Keratinocyte (primary cell): ENCODE measurements at regions not wholly inside any gene's neighbourhood (a gene's known extent, or its start where the extent isn't known, plus 50 kb on each side); places are given as distances from the start of the nearest gene placed in this dataset.

Source experiments
- DNase-seq: peaks from one replicate; pipeline ENCODE4 v3.0.0-alpha.2; 2011; ENCODE audit warnings: low read depth, missing footprints, low spot score
- FAIRE-seq: peaks from 2 replicates; lab custom pipeline; 2011; peaks lifted over from hg19 to GRCh38; lab: Jason Lieb, UNC
- H2AFZ ChIP-seq: 2 replicates; pipeline ENCODE4 v1.6.0; 2012; ENCODE audit warnings: low read length, control low read depth, inconsistent platforms; ENCODE audit not compliant: control insufficient read depth
- H3K27ac ChIP-seq: 2 replicates; pipeline ENCODE4 v1.5.1; 2011; ENCODE audit warnings: low read length; ENCODE audit not compliant: control insufficient read depth, insufficient read depth
- H3K27me3 ChIP-seq: 3 replicates; pipeline ENCODE4 v1.6.0; 2011; ENCODE audit warnings: low read length; ENCODE audit not compliant: control insufficient read depth, insufficient read depth; ENCODE audit errors: extremely low read depth
- H3K36me3 ChIP-seq, 2 experiments: 2 replicates in 1 of 2; 3 replicates in 1 of 2; pipeline ENCODE4 v1.5.1; 2011; ENCODE audit warnings: low read length in 2 of 2, mild to moderate bottlenecking in 1 of 2; ENCODE audit not compliant: control insufficient read depth in 2 of 2, insufficient read depth in 2 of 2; ENCODE audit errors: extremely low read depth in 1 of 2
- H3K4me1 ChIP-seq: 3 replicates; pipeline ENCODE4 v1.5.1; 2011; ENCODE audit warnings: low read length; ENCODE audit not compliant: control insufficient read depth, insufficient read depth; ENCODE audit errors: extremely low read depth
- H3K4me2 ChIP-seq: 3 replicates; pipeline ENCODE4 v1.6.0; 2011; ENCODE audit warnings: low read depth, low read length; ENCODE audit not compliant: control insufficient read depth, insufficient read depth; ENCODE audit errors: extremely low read depth
- H3K4me3 ChIP-seq, 3 experiments: fragments of 200-600 bp in 1 of 3; sonication (generic) in 1 of 3; 2 replicates in 2 of 3; 3 replicates in 1 of 3; pipeline ENCODE4 v1.5.1; 2011 to 2016; ENCODE audit warnings: low read length in 3 of 3, mild to moderate bottlenecking in 3 of 3, control low read depth in 2 of 3, inconsistent platforms in 1 of 3, low read depth in 1 of 3, mixed read lengths in 1 of 3, mixed run types in 1 of 3, moderate library complexity in 1 of 3; ENCODE audit not compliant: control insufficient read depth in 2 of 3, insufficient read depth in 2 of 3; ENCODE audit errors: extremely low read depth in 1 of 3
- H3K79me2 ChIP-seq: 2 replicates; pipeline ENCODE4 v1.6.0; 2012; ENCODE audit warnings: low read length; ENCODE audit not compliant: control insufficient read depth, insufficient read depth
- H3K9ac ChIP-seq: 3 replicates; pipeline ENCODE4 v1.6.0; 2011; ENCODE audit warnings: low read length; ENCODE audit not compliant: control insufficient read depth, insufficient read depth; ENCODE audit errors: extremely low read depth
- H3K9me1 ChIP-seq: 3 replicates; pipeline ENCODE4 v1.6.0; 2011; ENCODE audit warnings: low read length; ENCODE audit not compliant: control insufficient read depth, insufficient read depth; ENCODE audit errors: extremely low read depth
- H3K9me3 ChIP-seq: 2 replicates; pipeline ENCODE4 v1.5.1; 2012; ENCODE audit warnings: low read depth, low read length; ENCODE audit not compliant: control insufficient read depth
- H4K20me1 ChIP-seq: 3 replicates; pipeline ENCODE4 v1.6.0; 2011; ENCODE audit warnings: low read length; ENCODE audit not compliant: control insufficient read depth, insufficient read depth; ENCODE audit errors: extremely low read depth
- EZH2 ChIP-seq: IDR thresholded peaks from one replicate; pipeline ENCODE4 v1.6.1; 2012; ENCODE audit warnings: inconsistent platforms, mild to moderate bottlenecking, low read length, moderate library complexity
- dilution Hi-C: fragments of 300-500 bp; cut with MboI; formaldehyde crosslinking; loops from one replicate; pipeline ENCODE4 v1.7.0; 2020; ENCODE audit warnings: low sequenced_read_pairs; ENCODE audit not compliant: extremely low pct_ligation_motif_present
- TF ChIP-seq, protein P1 (sequence below), 3 experiments: IDR thresholded peaks in 1 of 3; conservative IDR thresholded peaks in 1 of 3; optimal IDR thresholded peaks in 1 of 3; 2 replicates in 2 of 3; 3 replicates in 1 of 3; pipeline versions ENCODE3 to v1.5.1; 2011; ENCODE audit warnings: low read length in 3 of 3, mild to moderate bottlenecking in 3 of 3, moderate library complexity in 2 of 3, control low read depth in 1 of 3, inconsistent platforms in 1 of 3; ENCODE audit not compliant: insufficient read depth in 2 of 3; ENCODE audit errors: extremely low read depth in 1 of 3

DNA sequence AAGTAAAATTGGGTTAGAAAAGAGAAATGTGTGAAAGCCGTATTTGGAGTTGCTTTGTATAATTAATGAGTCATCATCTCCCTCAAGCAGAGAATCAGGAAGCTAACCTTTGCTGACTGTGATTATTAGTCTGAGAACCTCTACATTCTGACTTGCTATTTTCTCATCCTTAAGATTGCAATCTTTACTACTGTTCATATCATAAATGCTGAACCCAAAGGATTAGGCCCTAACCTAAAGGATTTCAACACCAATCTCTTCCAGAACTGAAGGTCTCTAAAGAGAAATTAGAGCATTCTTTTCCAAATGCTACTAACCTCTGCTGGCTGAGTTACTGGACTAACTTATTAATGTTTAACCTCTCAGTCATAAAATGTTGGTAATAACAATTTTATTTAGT, 538.1 kb upstream of the MEF2C start:
- TF ChIP-seq, protein P1, sequence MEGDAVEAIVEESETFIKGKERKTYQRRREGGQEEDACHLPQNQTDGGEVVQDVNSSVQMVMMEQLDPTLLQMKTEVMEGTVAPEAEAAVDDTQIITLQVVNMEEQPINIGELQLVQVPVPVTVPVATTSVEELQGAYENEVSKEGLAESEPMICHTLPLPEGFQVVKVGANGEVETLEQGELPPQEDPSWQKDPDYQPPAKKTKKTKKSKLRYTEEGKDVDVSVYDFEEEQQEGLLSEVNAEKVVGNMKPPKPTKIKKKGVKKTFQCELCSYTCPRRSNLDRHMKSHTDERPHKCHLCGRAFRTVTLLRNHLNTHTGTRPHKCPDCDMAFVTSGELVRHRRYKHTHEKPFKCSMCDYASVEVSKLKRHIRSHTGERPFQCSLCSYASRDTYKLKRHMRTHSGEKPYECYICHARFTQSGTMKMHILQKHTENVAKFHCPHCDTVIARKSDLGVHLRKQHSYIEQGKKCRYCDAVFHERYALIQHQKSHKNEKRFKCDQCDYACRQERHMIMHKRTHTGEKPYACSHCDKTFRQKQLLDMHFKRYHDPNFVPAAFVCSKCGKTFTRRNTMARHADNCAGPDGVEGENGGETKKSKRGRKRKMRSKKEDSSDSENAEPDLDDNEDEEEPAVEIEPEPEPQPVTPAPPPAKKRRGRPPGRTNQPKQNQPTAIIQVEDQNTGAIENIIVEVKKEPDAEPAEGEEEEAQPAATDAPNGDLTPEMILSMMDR (optimal IDR thresholded peaks at IDR 0.05 in 1 of 3, IDR thresholded peaks at IDR 0.05 in 1 of 3, conservative IDR thresholded peaks at IDR 0.05 in 1 of 3; ENCODE audit: extremely low read depth in 1 of 3, insufficient read depth in 2 of 3, low read length in 3 of 3): no peak
- TF ChIP-seq EZH2: no peak
- no peaks in the 10 kb centered on the region for H3K36me3 ChIP-seq
- H3K79me2 ChIP-seq: no peaks in the 10 kb centered on the region
- H4K20me1 ChIP-seq: no peaks in the 10 kb centered on the region
- H3K27me3 ChIP-seq: no peaks in the 10 kb centered on the region
- no peak for DNase-seq
- FAIRE-seq: no peak
- dilution Hi-C loops: no loop called here
- no peaks in the 10 kb centered on the region for H3K9me1 ChIP-seq
- no peak overlapping the region for H3K4me2 ChIP-seq
- no peak overlapping the region for H3K9ac ChIP-seq
- no peaks in the 10 kb centered on the region for H3K9me3 ChIP-seq
- H3K4me1 ChIP-seq: no peaks in the 10 kb centered on the region
- no peak overlapping the region for H2AFZ ChIP-seq
- H3K27ac ChIP-seq: no peak overlapping the region
- no peak overlapping the region for H3K4me3 ChIP-seq

DNA sequence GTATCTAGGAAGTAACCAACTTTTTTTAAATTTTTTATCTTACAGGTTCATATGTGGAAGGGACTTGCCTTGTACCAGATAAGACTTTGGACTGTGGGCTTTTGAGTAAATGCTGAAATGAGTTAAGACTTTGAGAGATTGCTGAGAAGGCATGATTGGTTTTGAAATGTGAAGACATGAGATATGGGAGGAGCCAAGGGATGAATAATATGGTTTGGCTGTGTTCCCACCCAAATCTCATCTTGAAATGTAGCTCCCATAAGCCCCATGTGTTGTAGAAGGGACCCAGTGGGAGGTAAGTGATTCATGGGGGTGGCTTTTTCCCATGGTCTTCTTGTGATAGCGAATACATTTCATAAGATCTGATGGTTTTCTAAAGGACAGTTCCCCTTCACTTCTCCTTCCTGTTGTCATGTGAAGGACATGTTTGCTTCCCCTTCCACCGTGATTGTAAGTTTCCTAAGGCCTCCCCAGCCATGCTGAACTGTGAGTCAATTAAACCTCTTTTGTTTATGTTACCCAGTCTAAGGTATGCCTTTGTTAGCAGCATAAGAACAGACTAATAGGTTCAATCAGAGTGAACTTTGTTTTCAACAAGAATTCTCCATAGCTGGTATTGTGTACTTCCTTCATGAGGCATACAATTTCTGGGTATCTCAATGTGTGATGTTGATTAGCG, 535.6 kb upstream of the MEF2C start:
- no peak overlapping the region for H3K27ac ChIP-seq
- no peaks in the 10 kb centered on the region for H3K79me2 ChIP-seq
- H2AFZ ChIP-seq: no peak overlapping the region
- no peak for TF ChIP-seq EZH2
- TF ChIP-seq, protein P1 (optimal IDR thresholded peaks at IDR 0.05 in 1 of 3, IDR thresholded peaks at IDR 0.05 in 1 of 3, conservative IDR thresholded peaks at IDR 0.05 in 1 of 3; ENCODE audit: extremely low read depth in 1 of 3, insufficient read depth in 2 of 3, low read length in 3 of 3): no peak
- no peak overlapping the region for H3K4me2 ChIP-seq
- H3K9me1 ChIP-seq: no peaks in the 10 kb centered on the region
- no peaks in the 10 kb centered on the region for H4K20me1 ChIP-seq
- no peaks in the 10 kb centered on the region for H3K9me3 ChIP-seq
- H3K36me3 ChIP-seq: no peaks in the 10 kb centered on the region
- dilution Hi-C loops: no loop called here
- no peaks in the 10 kb centered on the region for H3K27me3 ChIP-seq
- FAIRE-seq (no peak), DNase-seq (no peak)
- no peaks in the 10 kb centered on the region for H3K4me1 ChIP-seq
- no peak overlapping the region for H3K4me3 ChIP-seq
- no peak overlapping the region for H3K9ac ChIP-seq
